Fibroblast of peridontal ligament (primary cell): ENCODE measurements at regions not wholly inside any gene's neighbourhood (a gene's known extent, or its start where the extent isn't known, plus 50 kb on each side); places are given as distances from the start of the nearest gene placed in this dataset.
"Not testable (repeated sequence)": the region's sequence is repeated elsewhere in the genome, so short reads cannot be mapped to it uniquely, and the experiment has no call there.

Experiments
- DNase-seq: peaks from one replicate; pipeline ENCODE4 v3.0.0-alpha.2; 2010; ENCODE audit errors: extremely low read depth

DNA sequence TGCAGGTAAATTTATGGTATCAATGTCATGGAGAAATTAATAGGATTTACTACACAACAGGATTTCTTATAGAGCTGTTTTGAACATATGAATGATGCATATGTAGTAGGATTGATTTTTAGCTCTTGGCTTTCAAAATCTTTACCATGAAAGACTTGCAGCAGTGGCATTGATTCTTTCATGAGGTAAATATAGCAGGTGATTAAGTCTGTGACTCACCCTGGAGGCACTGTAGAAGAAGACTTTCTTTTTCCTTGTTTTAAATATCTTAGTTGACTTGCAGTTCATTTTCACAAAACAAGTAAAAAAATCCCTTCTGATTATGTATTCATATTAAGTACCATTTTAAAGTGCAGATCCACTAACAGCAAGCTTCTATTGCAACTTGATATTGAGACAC lies 463.0 kb downstream of the FBXO15 start:
- no peak for DNase-seq

DNA sequence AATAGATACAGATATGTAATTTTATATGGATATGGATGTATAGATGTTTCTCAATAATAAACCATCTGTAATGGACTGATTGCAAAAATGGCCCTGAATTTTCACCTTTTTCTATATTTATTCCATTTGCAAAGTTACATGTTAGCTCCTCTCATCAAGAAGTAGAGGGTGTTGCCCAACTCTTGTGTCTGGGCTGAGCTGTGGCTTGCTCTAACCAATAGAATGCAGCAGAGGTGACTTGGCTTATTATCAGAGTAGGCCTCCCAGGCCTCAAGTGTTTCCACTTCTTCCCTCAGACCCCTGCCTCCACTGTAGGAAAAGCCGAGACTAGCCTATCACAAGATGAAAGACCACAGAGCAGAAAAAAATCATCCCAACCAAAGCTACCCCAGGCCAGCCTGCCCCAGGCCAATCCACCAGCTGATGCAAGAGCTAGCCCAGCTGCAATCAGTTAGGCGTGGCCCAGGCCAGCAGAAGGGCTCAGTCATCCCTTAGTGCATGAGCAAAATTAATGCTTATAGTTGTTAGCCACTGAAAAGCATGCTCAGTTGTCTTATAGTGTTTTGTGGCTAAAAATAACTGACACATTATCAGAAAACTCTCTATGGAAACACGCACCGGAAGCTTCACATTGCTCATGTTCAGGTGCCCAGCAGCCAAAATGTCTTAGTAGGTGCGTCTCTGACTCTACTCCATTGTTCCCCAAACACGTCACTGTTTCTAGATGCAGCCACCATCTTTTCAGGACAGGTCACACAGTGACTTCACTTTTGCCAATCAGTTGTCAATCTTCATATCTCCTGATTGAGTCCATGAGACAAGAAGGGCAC lies 464.0 kb downstream of the FBXO15 start:
- peak; percentile 74 for DNase-seq

DNA sequence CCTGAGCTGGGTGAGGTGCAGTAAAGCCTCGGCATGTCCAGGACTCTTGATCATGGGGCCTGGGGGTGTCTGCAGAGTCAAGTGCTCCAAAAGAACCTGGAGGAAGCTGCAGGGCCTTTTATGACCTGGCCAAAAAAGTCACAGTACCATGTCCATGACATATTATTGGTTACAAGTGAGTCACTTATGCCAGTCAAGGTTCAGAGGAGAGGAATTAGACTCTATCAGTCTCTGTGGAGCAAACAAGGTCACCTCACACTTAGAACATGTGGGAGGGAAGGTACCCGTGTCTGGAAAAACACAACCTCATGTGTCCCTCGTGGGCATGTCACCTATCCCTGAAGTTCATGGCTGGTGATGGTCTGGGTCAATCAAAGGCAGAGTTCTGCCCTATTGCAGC lies 465.7 kb downstream of the FBXO15 start:
- DNase-seq, result no peak

DNA sequence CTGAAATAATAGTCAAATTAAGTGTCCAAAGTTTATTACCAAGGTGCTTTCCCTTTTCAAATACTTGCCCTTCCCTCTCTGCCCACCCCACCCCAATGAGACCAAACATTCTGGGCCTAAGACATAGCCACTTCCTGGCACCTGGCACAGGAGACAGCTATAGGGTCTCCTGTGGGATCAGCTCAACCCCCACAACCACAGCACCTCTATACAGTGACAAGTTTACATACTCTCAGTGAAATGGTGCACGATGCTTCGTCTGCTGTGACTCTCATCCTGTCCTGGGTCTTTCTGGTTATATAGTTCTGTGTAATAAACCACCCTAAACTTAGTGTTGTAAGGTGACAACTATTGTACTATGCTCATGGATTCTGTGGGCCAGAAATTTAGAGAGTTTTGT lies 466.2 kb downstream of the FBXO15 start:
- DNase-seq, result no peak

DNA sequence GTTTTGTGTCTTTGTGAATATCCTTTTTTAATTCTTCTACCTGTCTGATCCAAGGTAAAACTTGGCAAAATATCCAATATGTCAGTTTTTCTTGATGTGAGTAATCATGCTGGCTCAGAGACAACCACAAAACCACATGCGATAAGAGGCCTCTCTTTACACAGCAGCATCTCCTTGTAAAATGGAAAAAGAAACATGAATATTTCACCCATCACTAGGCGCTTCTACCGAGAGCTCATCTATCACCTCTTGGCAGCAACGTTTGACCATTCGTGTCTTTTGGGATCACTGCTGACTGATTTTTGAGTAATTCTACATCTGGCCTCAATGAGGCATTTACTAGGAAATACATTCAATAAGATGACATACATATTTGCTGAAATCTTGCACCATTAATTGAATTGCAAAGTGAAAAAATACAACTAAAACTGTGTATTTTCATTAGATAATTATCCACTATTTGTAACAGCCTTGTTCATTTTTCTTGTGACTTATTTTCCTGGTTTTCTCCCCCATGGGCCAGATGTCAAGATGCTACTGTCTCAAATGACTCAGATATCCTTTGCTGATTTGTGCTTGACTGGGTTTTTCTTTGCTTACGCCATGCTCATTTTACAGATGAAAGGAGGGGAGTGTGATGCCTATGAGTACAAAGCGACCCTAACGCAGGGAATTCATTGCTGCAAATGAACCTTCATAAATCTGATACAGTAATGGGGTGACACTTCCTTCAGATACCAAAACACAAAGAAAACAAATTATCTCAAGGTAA lies 467.5 kb downstream of the FBXO15 start:
- peak; percentile 38 for DNase-seq

DNA sequence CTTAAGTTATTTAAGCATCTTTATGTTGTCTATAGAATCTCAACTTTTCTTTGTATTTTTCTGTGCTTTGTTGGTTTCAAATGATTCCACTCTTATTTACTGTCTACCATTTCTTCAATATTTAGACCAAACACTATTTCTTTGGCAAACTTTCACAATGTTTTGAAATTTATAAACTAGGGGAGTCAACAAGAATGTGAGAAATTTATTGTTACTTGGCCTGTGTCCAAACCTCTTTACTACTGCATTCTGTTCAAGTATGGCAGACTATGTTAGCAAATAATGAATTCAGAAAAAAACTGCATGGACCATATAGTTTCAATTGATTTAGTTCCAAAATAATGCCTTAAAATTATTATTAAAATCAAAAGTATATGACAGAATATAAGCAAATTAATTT lies 470.2 kb downstream of the FBXO15 start:
- no peak for DNase-seq

DNA sequence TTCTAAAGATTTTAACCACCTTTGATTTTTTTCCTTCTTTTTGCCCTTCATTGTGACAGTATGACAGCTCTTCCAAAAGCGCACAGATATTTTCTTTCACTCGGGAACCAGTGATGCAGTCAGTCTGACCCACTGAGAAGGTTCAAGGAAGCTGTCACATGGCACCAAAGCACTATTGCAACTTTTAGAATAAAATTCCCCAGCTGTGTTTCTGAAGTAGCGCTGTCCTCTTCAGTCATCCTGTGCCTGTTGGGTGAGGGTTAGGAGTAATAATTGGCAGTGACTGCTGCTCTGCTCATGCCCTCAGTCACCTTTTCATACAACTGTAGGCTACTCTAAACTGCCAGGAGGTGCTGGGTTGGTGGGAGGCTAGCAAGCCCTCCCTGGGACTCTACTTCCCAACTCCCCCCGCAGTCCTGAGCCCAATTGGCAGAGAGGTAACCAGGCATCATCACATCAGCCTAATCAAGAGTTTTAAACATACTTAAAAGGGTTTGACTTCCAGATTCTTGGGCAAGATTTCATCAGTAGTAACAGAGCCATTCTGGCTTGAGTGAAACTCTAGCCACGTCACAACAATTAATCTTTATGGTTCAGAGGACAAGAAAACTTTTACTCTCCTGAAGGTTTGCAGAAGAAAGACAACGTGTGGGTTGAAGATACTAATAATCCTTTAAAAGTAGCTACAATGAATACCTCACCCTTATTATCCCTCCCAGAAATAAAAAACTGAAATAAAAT lies 473.3 kb downstream of the FBXO15 start:
- peak; percentile 56 for DNase-seq

DNA sequence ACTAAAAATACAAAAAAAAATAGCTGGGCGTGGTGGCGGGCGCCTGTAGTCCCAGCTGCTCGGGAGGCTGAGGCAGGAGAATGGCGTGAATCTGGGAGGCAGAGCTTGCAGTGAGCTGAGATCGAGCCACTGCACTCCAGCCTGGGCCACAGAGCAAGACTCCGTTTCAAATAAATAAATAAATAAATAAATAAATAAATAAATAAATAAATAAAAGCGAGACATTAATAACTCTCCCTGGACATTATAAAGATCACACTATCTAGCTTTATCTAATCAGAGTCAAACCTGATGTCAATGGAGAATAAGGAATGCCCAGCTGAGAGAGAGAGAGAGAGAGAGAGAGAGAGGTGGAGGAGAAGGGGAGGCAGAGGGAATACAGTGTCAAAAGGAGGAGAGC lies 476.2 kb downstream of the FBXO15 start:
- DNase-seq, result not testable (repeated sequence)

DNA sequence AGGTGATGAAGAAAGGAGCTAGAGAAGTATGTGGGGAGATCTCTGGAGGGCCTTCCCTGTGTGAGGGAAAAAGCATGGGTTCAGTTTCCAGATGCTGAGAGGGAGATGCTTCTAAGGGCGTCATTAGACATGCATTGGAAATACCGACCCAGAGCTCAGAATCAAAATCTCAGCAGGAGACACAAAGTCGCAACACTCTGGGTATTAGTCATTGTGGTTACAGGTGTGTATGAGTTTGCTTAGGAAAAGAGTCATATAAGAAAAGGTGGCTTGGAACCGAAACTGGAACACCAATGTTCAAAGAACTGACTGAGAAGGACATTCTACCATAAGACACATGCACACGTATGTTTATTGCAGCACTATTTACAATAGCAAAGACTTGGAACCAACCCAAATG lies 477.1 kb downstream of the FBXO15 start:
- no peak for DNase-seq

DNA sequence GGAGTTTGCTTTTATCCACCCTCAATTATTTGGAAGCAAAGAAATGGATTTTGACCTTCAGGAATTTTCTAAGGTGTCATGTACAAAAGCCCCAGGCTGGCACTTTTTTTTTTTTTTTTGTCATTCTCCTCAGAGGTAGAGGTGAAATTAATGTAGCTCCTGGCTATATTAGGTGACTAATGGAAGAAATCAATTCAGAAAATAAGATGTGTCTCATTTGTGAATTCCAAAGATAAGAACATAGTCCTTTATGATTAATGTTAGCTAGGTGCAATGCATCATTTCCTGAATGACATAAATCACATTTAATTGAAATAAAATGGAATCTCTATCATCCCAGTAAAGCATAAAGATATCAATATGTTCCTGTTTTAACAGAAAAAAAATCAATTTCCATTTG lies 477.6 kb downstream of the FBXO15 start:
- DNase-seq, result no peak

DNA sequence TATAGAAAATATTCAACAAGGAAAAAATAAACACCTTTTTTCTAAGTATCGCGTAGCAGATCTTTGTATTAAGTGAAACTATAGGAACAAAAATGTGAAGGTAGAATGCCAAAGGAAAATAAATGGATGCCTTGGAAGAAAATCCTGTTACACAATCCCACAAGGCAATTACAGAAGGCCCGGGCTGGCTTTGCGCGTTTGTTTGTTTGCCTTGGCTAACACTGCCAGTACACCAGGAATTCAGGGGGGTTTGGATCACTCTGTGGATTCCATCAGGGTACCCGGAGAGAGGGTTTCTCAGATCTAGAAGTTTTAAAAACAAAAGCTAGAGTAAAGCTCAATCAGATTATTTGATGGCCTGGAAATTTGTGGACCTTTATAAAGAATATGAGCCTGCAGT lies 478.3 kb downstream of the FBXO15 start:
- DNase-seq, result peak; percentile 94

DNA sequence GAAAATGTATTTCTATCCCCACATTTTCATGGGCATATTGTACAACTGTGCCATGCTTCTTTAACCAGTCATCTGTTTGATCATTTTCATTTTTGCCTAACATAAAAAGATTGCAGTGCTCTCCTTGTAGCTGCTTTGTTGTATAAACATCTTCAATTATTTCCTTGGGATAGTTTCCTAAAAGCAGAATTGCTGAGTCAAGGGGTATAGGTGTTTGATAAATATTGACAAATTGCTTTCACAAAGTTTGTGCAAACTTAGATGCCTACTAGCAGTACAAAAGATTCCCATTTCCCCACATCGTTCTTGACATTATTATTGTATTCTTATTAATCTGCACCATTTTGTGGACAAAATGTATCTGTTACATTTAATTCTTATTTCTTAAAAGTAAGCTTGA lies 479.6 kb downstream of the FBXO15 start:
- no peak for DNase-seq

DNA sequence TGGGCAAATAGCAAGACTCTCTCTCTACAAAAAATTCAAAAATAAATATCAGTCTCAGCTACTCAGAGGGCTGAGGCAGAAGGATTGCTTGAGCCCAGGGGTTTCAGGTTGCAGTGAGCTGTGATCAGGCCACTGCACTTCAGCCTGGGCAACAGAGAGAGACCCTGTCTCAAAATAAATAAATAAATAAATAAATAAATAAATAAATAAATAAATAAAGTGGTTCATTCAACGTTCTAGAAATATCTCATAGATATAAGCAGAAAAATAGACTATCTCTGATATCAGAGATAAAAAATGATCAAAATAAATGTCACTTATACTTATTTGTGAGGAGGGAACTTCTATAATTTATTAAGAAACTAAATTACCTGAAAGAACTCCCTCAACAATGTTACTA lies 480.9 kb downstream of the FBXO15 start:
- DNase-seq, result no peak

DNA sequence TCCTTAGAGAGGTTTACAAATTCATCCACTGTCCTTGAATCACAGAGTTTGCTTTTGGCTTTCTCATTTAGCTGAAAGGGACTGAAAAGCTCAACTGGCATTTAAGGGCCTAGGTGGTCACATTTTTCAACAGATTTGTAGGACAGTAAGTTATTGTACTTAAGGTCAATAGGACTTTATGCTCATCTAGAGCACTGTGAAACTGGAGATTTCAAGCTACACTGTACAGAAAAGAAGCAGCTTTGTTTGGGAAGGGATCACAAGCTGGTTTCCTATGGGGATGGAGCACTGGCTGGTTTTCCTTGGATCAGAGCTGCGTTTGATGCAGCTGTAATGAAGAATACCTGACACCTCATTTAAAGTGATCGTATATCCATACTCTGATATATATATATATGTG lies 482.7 kb downstream of the FBXO15 start:
- no peak for DNase-seq

DNA sequence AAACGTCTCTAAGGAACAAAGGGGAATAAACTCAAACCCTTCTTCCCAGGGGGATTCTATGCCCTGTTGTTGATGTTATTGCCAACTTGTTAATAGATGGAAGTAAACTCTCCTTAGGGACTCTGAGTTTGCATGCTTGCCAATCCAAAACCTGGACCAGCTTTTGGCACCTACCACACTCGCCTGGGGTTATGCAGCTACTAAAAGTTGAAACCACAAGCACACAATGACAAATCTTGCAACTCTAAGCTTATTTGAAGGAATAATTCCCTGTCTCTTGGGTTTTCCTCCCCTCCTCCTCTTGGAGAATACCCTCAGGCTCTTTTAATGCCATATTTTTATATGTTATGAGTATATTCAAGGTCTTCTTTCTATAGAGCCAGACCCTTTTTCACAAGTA lies 484.1 kb downstream of the FBXO15 start:
- no peak for DNase-seq

DNA sequence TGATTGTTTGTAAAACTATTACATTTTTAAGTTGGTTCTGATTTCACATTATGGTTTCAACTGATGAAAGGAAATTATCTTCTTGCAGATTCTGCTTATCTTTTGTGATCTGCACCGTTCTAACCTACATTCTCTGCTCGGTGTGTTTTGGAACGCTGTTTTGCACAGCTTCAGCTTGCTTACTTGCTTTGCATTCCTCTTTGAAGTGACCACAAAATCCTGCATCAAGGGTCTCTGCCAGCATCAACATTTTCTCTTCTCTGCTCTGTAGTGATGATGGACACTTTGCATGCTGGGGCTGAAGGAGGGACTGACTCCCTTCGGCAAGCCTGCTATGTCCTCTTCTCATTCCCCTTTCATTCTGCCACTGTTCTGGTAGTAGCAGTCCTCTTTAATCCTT lies 485.2 kb downstream of the FBXO15 start:
- DNase-seq, result no peak

DNA sequence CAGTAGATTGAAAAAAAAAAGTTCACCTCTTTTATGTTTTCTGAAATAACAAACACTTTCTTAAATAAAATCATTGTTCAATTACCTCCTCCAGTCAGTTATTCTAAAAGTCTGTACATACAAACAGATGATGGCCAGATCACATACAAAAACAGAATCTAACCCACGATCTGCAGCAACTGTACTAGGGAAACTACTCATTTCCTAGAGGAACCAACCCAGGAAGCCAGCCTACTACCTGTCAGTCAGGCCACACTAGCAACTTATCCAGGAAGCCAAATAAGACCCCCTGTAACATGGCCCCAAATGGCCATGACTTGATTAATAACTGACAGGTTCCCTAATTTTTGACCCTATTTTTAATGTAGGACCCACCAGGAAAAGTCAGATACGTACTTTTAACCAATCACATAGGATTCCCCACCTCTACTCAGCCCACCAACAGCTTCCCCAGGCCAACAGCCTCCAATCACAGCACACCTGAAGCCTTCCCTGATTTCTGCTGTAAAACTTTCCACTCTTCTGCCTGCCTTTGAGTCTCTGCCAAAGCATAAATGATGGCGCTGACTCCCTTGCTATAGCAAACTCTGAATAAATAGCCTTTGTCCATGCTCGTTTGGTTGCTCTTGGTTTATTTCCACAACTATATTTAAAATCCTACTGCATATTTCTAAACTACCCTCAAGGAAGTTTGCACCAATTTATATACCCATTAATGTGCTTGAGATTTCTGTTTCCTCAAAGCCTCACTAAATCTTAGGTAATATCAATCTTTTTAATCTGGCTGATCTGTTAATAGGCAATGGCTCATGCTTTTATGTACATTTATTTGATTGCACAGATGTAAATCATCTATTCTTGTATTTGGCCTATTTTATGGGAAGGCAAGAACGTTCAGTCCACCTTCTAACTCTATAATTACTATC lies 486.4 kb downstream of the FBXO15 start:
- no peak for DNase-seq

DNA sequence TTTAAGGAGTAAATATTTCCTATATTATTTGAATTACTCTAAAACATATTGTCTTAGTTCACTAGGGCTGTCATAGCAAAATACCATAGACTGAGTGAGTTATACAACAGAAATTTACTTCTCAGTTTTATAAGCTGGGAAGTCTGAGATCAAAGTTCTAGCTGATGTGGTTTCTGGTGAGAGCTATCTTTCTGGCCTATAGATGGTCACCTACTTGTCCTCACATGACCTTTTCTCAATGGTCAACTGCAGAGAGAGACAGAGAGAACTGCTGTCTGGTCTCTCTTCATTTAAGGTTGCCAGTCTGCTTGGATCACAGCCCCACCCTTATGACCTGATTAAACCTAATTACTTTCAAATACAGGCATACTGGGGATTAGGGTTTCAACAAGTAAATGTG lies 490.9 kb downstream of the FBXO15 start:
- DNase-seq, result no peak

DNA sequence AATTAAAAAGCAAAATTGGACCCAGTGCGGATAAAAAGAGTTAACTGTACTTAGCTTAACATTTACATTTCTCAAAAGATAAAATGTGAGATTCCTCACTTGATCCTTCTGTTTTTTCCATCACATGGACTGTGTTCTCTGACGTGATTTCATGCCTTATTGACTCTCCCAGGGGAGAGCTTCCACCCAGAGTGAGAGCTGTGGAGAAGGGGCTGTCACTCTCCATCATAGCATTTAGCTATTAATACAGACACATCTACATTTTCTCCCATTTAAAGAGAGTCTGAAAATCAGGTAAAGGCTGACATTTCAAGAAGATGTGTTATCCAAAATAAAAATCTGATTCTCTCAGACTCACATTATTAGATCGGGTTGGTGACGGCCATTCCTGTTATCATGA lies 493.8 kb downstream of the FBXO15 start:
- no peak for DNase-seq

DNA sequence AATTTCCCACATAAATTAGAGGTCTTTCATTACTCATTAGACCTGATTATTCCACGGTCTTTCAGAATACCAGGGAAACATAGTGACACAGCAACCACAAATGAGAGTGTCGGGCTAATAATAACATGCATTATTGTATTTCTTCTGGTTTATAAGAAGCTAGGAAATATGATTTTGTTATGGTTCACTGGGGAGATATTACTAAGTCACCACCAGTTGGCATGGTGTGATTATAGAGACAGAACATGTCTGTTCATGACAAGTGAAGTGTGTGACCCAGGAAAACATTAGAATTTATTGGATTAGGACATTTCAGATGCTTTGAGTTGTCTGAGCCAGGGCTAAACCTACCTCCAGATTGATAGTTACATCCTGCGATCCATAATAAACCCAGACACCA lies 494.4 kb downstream of the FBXO15 start:
- no peak for DNase-seq

DNA sequence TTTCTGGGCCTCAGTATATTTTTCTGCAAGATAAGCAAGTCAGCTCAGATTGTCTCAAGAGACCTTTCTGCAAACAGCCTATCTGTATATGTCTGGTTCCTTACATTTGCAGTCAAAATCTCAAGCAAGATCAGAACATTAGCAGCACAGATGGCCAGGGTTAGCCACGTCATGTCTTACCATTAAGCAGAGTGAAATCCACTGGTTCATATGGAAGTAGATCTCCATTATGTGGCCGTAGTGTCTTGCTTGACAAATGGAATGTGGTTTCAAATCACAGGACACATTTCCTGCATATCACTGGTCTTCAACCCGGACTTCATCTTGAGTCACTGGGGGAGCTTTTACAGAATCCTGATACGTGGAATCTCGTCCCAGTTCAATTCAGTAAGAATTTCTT lies 500.2 kb downstream of the FBXO15 start:
- DNase-seq, result no peak

DNA sequence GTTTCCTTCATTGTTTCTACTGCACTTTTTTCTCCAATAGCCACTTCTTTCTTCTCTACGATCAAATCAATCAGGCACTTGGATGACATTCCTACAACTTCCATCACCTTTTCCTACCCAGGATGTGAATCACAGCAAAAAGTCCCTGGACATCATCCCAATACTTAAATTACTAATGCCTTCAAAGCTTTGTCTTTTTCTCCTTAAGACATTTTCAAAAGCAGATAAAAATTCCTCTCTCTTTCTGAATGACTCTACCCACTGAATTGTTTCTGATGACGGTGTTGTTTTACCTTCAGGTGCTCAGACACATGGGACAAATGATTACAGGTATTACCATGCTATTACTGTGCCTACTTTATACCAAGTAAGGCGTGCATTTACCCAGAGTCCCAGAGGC lies 500.9 kb downstream of the FBXO15 start:
- peak; percentile 63 for DNase-seq
